K562 (cell line): ENCODE measurements at regions not wholly inside any gene's neighbourhood (a gene's known extent, or its start where the extent isn't known, plus 50 kb on each side); places are given as distances from the start of the nearest gene placed in this dataset.
A peak's percentile ranks its signal among the peaks of the same experiment; 100 is the strongest.

ENCODE experiments used
- DACH1 ChIP-seq: fragments of 450-650 bp; IDR thresholded peaks from 2 replicates; pipeline ENCODE4 v1.6.1; 2018; ENCODE audit not compliant: partially characterized antibody
- DDX20 ChIP-seq: fragments of 450-650 bp; IDR thresholded peaks from 2 replicates; pipeline ENCODE4 v1.6.1; 2016; ENCODE audit warnings: missing genetic modification characterization, low read depth, mild to moderate bottlenecking, missing compliant biosample characterization, moderate library complexity
- DMBX1 ChIP-seq: fragments of 250-450 bp; sonication (Bioruptor Pico); IDR thresholded peaks from 2 replicates; pipeline ENCODE4 v1.8.0; 2022; ENCODE audit warnings: inconsistent platforms, mild to moderate bottlenecking, moderate library complexity, borderline replicate concordance
- ETV1 ChIP-seq: fragments of 450-650 bp; conservative IDR thresholded peaks from 2 replicates; pipeline ENCODE4 v1.6.1; 2016; ENCODE audit warnings: missing genetic modification characterization, control low read depth, low read depth, missing compliant biosample characterization
- FOS ChIP-seq: IDR thresholded peaks from 3 replicates; pipeline ENCODE4 v1.6.1; 2011; ENCODE audit not compliant: insufficient read length; ENCODE audit errors: extremely low read depth
- MTA2 ChIP-seq: fragments of 450-650 bp; IDR thresholded peaks from 2 replicates; pipeline ENCODE4 v1.6.1; 2016; ENCODE audit warnings: low read depth
- MXI1 ChIP-seq: IDR thresholded peaks from 2 replicates; pipeline ENCODE4 v1.6.1; 2011; ENCODE audit warnings: low read depth, mild to moderate bottlenecking, improper control_type of control experiment, low read length
- PTTG1 ChIP-seq: fragments of 450-650 bp; IDR thresholded peaks from 2 replicates; pipeline ENCODE4 v1.6.1; 2016; ENCODE audit warnings: low read depth, mild to moderate bottlenecking, missing genetic modification characterization, missing compliant biosample characterization
- RBFOX2 ChIP-seq: fragments of 200-400 bp; formaldehyde crosslinking; IDR thresholded peaks from 2 replicates; pipeline ENCODE4 v1.6.1; 2017; ENCODE audit warnings: low read depth, mild to moderate bottlenecking, low read length, moderate library complexity
- SIX5 ChIP-seq, 2 experiments: IDR thresholded peaks; 2 replicates each; pipeline ENCODE4 v1.6.1; 2011; ENCODE audit warnings: low read length in 2 of 2, borderline replicate concordance in 1 of 2, low read depth in 1 of 2, mild to moderate bottlenecking in 1 of 2, moderate library complexity in 1 of 2; ENCODE audit not compliant: insufficient read depth in 1 of 2
- SMARCE1 ChIP-seq: fragments of 450-650 bp; IDR thresholded peaks from 2 replicates; pipeline ENCODE4 v1.7.1; 2016; ENCODE audit warnings: mild to moderate bottlenecking
- SP2 ChIP-seq: IDR thresholded peaks from 2 replicates; pipeline ENCODE4 v1.6.1; 2011; ENCODE audit warnings: mild to moderate bottlenecking, low read depth, low read length, moderate library complexity; ENCODE audit not compliant: poor library complexity, severe bottlenecking; ENCODE audit errors: extremely low read depth
- ZNF197 ChIP-seq: fragments of 200-800 bp; sonication (Bioruptor generic); IDR thresholded peaks from 2 replicates; pipeline ENCODE4 v1.6.1; 2016; ENCODE audit warnings: low read depth, missing genetic modification characterization, missing compliant biosample characterization
- ZNF217 ChIP-seq: sonication (generic); formaldehyde crosslinking; IDR thresholded peaks from 2 replicates; pipeline ENCODE4 v1.8.0; 2022; ENCODE audit warnings: mild to moderate bottlenecking, missing genetic modification reagents
- ZNF586 ChIP-seq: fragments of 450-650 bp; formaldehyde crosslinking; conservative IDR thresholded peaks from 2 replicates; pipeline ENCODE4 v1.4.0; 2020; ENCODE audit warnings: mild to moderate bottlenecking, moderate library complexity
- ZSCAN32 ChIP-seq: fragments of 450-650 bp; formaldehyde crosslinking; IDR thresholded peaks from 2 replicates; pipeline ENCODE4 v1.4.0; 2020; ENCODE audit warnings: mild to moderate bottlenecking, moderate library complexity
- TF ChIP-seq, protein P1 (sequence below), 3 experiments: fragments of 200-800 bp in 1 of 3; sonication (Bioruptor generic) in 1 of 3; sonication (generic) in 1 of 3; formaldehyde crosslinking in 1 of 3; IDR thresholded peaks; 2 replicates each; pipeline versions ENCODE4 v1.6.1 to v1.8.0; 2016 to 2022; ENCODE audit warnings: mild to moderate bottlenecking in 2 of 3, missing compliant biosample characterization in 2 of 3, missing genetic modification characterization in 2 of 3, missing genetic modification reagents in 1 of 3
- TF ChIP-seq, protein P2 (sequence below): fragments of 450-650 bp; formaldehyde crosslinking; IDR thresholded peaks from 2 replicates; pipeline ENCODE4 v1.4.0; 2020; ENCODE audit warnings: mild to moderate bottlenecking, moderate library complexity
- TF ChIP-seq, protein P3 (sequence below): IDR thresholded peaks from 2 replicates; pipeline ENCODE4 v1.6.1; 2011; ENCODE audit warnings: borderline replicate concordance, low read depth, mild to moderate bottlenecking, moderate library complexity, low read length; ENCODE audit not compliant: insufficient read depth, poor library complexity, severe bottlenecking
- TF ChIP-seq, protein P4 (sequence below): sonication (generic); formaldehyde crosslinking; IDR thresholded peaks from 2 replicates; pipeline ENCODE4 v1.8.1; 2022; ENCODE audit warnings: missing genetic modification reagents
- TF ChIP-seq, protein P5 (sequence below): fragments of 250-450 bp; sonication (Bioruptor Pico); IDR thresholded peaks from 2 replicates; pipeline ENCODE4 v1.5.0; 2020; ENCODE audit warnings: mild to moderate bottlenecking

DNA sequence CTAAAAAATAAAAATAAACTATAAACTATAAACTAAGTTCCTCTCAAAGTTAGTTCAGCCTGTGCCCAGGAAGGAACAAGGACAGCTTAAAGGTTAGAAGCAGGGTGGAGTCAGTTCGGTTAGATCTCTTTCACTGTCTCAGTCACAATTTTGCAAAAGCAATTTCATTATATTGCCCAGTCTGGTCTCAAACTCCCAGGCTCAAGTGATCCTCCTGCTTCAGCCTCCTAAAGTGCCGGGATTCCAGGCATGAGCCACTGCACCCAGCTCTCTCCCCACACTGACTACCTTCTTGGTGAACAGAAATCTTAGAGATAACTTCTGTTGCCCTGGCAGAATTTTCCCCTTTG is 146.3 kb upstream of the TRIM24 start (continued):
- TF ChIP-seq, protein P1, sequence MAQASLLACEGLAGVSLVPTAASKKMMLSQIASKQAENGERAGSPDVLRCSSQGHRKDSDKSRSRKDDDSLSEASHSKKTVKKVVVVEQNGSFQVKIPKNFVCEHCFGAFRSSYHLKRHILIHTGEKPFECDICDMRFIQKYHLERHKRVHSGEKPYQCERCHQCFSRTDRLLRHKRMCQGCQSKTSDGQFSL (CRISPR knock-in tag; IDR thresholded peaks at IDR 0.05), result 0 out of 2 replicates have a peak, but pooled peaks have one; percentile 5
- TF ChIP-seq, protein P1 (tag; IDR thresholded peaks at IDR 0.05), result peak in 1 of 2 experiments; percentile 85; a peak in 2 of 4 replicates
- TF ChIP-seq, protein P2, sequence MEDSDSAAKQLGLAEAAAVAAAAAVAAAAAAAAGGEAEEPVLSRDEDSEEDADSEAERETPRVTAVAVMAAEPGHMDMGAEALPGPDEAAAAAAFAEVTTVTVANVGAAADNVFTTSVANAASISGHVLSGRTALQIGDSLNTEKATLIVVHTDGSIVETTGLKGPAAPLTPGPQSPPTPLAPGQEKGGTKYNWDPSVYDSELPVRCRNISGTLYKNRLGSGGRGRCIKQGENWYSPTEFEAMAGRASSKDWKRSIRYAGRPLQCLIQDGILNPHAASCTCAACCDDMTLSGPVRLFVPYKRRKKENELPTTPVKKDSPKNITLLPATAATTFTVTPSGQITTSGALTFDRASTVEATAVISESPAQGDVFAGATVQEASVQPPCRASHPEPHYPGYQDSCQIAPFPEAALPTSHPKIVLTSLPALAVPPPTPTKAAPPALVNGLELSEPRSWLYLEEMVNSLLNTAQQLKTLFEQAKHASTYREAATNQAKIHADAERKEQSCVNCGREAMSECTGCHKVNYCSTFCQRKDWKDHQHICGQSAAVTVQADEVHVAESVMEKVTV (CRISPR knock-in tag), result no peak
- TF ChIP-seq PTTG1 (tag) (peak; percentile 54; the same call in 1 of the 2 replicates), ZNF197 (CRISPR knock-in tag) (no peak), MTA2 (no peak), FOS (no peak), ZSCAN32 (CRISPR knock-in tag) (no peak), ZNF217 (CRISPR knock-in tag) (no peak), DDX20 (tag) (0 out of 2 replicates have a peak, but pooled peaks have one; percentile 5), ZNF586 (no peak), RBFOX2 (no peak), SIX5 (IDR thresholded peaks at IDR 0.05; ENCODE audit: borderline replicate concordance in 1 of 2, insufficient read depth in 1 of 2, low read depth in 1 of 2, low read length in 2 of 2) (no peak), MXI1 (no peak), DACH1 (no peak), ETV1 (tag) (peak; percentile 44; the same call in 1 of the 2 replicates), DMBX1 (CRISPR knock-in tag) (peak; percentile 29; the same call in 1 of the 2 replicates), SP2 (no peak), SMARCE1 (no peak)
- TF ChIP-seq, protein P3, sequence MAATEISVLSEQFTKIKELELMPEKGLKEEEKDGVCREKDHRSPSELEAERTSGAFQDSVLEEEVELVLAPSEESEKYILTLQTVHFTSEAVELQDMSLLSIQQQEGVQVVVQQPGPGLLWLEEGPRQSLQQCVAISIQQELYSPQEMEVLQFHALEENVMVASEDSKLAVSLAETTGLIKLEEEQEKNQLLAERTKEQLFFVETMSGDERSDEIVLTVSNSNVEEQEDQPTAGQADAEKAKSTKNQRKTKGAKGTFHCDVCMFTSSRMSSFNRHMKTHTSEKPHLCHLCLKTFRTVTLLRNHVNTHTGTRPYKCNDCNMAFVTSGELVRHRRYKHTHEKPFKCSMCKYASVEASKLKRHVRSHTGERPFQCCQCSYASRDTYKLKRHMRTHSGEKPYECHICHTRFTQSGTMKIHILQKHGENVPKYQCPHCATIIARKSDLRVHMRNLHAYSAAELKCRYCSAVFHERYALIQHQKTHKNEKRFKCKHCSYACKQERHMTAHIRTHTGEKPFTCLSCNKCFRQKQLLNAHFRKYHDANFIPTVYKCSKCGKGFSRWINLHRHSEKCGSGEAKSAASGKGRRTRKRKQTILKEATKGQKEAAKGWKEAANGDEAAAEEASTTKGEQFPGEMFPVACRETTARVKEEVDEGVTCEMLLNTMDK, result no peak
- TF ChIP-seq, protein P4, sequence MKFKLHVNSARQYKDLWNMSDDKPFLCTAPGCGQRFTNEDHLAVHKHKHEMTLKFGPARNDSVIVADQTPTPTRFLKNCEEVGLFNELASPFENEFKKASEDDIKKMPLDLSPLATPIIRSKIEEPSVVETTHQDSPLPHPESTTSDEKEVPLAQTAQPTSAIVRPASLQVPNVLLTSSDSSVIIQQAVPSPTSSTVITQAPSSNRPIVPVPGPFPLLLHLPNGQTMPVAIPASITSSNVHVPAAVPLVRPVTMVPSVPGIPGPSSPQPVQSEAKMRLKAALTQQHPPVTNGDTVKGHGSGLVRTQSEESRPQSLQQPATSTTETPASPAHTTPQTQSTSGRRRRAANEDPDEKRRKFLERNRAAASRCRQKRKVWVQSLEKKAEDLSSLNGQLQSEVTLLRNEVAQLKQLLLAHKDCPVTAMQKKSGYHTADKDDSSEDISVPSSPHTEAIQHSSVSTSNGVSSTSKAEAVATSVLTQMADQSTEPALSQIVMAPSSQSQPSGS, result no peak
- TF ChIP-seq, protein P5, sequence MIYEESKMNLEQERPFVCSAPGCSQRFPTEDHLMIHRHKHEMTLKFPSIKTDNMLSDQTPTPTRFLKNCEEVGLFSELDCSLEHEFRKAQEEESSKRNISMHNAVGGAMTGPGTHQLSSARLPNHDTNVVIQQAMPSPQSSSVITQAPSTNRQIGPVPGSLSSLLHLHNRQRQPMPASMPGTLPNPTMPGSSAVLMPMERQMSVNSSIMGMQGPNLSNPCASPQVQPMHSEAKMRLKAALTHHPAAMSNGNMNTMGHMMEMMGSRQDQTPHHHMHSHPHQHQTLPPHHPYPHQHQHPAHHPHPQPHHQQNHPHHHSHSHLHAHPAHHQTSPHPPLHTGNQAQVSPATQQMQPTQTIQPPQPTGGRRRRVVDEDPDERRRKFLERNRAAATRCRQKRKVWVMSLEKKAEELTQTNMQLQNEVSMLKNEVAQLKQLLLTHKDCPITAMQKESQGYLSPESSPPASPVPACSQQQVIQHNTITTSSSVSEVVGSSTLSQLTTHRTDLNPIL (CRISPR knock-in tag), result no peak
